ENCODE measurements at regions not wholly inside any gene's neighbourhood (a gene's known extent, or its start where the extent isn't known, plus 50 kb on each side); places are given as distances from the start of the nearest gene placed in this dataset.
A peak's percentile ranks its signal among the peaks of the same experiment; 100 is the strongest.
"Not testable (repeated sequence)": the region's sequence is repeated elsewhere in the genome, so short reads cannot be mapped to it uniquely, and the experiment has no call there.

DNA sequence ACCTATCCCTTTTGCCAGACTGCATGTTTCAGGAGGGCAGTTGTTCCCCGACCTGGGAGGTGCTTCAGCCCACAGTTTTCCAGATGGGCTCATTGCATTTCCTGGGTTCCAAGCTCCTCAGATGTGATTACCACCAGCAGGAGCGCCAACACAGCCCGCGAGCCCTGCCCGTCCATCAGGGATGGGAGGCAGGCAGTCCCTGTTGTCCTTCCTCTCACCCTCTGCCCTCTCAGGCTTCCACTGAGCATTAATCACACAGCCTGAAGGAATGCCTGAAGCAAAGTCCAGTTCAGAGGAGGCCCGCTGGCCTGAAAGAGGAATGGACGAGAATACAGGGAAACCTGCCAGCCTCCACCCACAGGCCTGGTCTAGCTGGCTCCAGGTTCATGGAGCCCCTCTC lies 256.3 kb upstream of the SDK2 start:
- DNase-seq, result no peak

DNA sequence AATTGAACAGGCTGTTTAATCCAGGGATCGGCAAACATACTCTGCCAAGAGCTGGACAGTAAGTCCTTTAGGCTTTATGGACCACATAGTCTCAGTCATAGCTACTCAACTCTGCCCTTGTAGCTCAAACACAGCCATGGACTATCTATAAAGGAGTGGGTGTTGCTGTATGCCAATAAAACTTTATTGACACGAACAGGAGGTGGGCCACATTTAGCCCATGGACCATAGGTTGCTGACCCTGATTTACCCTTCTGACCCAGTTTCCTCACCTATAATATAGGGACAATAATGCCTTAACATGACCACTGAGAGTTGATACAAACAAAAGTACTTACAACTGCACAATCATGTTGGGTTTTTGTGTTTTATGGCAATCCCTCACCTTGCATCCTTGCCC lies 257.0 kb upstream of the SDK2 start:
- DNase-seq, result no peak

DNA sequence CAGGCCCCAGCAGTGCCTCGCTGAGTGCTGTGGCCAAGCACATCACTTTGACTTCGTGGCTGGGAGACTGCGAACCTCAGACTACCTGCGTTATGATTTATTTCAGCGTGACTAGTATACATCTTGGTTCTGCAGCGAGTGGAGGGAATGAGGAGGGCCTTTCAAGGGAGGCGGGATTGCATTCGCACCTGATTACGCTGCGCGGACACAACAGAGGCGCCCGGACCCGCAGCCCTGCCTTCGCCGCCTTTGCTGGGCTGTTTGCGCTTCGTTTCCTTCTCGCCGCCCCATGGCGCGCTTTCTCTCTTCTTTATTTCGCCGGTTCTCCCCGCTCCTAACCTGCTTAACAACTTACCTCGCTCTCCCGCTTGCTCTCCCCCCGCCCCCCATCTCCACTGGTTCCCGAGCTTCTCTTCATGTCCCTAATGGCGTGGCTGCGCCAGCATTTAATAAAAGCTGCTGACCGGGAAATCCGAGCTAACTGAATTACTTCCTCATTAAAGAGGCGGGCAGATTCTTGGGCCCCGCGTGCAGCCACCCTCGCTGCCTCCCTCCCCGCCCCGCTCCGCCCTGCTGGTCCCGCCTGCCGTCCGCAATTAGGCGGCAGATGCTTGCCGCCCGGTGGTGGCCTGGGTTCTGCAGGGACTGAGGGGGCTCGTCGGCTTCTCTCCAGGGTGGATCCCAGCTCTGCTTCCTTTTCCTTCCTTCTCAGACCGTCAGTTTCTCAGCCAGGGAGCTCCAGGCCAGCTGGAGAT lies 257.6 kb upstream of the SDK2 start:
- peak; percentile 42 for DNase-seq

DNA sequence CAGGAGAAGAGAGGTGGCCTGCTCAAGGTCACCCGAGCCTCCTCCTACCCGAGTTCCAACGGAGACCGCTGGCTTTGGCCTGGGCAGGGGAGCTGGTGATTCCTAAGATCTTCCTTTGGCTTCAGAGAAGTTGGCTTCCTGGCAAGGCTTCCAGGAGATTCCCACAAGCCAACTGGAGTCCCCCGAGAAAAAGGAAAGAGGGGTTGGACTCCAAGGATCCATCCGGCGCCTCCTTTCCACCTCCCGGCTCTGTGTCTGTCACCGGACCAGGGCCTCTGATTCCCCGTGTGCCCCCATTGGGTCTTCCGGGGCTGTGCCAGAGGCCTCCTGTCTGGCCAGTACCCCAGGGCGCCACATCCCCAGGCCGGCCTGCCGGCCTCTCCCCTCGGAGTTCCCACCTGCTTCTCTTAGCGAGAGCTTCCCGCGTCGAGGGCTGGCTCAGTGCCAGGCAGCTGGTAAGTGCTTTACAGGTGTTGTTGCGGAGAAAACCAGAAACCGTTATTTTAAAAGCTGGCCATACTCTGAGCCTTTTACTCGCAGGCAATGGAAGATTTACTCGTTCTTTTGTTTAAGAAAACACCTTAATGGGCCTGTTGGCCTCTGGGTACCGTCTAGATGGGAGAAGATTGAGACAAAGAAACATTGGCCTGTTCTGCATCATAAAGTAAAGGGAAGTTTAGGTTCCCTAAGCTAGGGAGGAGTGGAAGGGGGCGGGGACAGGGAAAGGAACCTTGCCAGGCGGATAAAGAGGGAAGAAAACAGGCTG lies 258.4 kb upstream of the SDK2 start:
- no peak for DNase-seq

DNA sequence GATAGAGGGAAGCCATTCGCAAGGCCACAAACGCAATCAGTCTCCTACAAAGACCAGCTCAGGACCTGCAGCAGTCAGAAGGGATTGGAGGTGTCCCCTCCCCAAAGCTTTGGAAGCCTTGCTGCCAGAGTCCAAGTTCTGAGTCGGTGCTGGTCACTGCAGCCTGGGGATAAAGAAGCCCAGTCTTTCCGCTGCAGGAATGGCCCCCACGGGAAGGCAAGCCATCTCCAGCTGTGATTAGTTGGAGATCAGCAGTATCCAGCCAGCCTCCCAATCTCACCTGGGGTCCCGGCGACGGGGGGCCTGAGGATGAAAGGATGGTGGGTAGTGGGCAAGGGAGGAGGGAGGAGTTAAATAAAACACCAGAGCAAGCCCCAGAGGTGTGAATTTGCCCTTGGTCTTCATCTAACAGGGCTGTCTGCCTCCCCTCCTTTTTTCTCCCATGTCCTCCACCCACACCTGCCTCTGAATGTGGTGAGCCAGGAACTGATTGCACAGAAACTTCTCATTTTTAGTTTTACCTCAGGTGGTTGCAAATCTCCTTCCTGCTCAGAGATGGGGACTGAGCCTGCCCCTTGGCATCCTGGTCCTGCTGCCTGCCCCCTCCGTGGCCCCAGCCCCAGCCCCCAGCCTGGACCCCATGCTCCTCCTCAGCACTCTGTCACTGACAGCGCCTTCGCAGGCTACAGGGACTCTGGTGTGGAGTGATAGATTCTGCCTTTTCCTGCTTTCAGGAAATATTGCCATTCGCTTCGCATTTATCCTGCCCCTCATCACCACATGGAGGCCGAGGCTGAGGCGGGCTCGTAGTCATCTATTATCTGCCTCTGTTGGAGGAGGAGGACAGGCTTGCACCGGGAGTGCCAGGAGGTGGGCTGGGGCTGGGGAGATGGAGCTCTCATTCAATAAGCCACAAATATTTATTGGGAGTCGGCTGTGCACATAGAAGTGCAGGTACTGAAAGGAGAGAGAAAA lies 262.9 kb upstream of the SDK2 start:
- no peak for DNase-seq

DNA sequence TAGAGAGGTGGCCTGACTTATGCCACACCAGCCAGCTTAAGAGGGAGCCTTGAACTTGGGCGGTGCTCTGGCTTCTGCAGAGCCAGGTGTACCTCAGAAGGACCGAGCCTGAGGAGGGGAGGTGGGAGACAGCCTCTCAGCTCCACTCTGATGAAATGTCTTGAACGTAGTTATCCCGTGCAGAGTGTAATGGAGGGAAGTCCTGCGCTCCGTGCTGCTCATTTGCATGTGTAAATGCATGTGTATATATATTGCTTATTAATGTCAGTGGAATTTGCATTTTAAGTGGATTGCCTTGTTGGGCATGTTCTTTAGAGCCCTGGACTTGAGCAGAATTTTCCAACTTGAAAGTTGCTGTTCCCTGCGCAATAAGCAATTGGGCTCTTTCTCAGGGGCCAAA lies 264.9 kb upstream of the SDK2 start:
- DNase-seq, result no peak

DNA sequence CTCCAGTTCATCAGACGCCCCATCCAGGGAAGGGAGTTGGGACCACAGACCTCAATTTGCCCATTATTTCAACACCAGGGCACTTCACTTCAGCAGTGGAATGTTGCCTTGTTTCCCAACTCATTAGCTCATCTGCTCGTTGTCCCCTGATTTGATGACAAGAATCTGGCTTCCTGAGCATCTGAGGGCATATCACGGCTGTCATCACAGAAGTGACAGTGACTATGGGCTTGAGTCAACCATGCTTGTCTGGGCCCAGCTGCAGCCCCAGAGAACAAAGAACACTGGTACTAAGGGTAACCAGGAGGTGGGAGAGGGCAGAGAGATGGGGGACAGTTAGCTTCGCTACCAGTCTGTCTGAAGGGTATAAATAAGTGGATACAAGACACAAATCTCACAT lies 266.0 kb upstream of the SDK2 start:
- no peak for DNase-seq

DNA sequence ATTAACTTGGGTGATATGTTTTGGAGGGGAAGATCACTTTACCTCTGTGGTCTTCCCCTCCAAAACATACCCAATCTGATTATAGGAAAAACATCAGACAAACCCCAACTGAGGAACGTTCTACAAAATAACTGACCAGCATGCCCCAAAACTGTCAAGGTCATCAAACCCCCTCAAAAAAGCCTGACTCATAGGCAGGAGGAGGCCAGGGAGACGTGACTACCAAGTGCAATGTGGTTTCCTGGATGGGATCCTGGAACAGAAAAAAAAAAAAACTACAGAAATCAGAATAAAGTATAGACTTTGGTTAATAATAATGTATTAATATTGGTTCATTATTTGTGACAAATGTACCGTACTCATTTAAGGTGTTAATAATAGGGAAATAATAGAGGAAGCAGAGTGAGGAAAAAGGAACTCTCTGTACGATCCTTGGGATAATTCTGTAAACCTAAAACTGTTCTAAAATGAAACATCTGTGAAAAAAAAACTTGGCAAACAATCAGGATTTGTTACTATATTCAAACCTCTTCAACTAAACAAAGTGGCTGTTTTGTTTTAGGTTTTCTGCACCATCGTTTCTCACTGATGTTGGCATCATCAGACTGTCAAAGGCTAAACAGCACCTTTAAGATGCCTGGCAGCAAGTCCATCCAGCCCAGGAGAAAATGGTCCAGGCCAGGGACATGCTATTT lies 266.7 kb upstream of the SDK2 start:
- DNase-seq, result no peak

DNA sequence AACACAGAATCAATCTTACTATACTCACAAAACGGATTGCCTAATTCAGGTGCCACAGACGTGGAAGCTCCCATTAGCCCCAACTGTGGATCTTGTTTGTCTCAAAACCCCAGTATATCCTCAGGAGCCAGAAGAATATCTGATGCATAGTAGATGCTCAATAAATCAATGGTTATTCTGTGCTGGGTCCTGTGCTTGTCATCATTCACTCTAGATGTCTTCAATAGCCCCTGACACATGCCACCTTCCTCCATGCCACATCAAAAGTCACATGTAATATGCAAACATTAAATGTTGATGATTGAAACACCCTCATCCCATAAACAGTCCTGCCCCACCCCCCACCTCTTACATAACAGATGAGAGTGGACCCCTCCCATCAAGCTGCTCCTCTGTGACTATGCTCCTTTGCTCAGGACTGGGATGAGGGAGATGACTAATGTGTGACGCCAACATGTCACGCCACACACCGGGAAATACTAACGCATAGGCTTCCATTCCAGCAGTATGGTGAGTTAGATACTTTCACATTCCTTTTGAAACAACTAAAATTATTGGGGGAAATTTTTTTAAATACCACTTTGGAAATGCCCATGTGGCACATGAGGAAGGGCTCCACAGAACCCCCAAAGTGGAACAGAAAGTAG lies 267.6 kb upstream of the SDK2 start:
- DNase-seq, result no peak

DNA sequence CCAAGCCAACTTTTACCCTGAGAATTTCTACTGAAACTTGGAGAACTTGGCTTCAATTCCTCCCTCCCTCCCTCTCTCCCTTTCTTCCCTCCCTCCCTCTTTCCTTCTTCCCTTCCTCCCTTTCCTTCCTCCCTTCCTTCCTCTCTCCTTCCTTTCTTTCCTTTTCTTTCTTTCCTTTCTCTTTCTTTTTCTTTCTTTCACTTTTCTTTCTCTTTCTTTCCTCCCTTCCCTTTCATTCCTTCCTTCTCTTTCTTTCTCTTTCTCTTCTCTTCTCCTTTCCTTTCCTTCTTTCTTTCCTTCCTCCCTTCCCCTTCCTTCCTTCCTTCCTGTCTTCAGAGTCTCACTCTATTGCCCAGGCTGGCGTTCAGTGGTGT lies 268.1 kb upstream of the SDK2 start:
- DNase-seq, result no peak

DNA sequence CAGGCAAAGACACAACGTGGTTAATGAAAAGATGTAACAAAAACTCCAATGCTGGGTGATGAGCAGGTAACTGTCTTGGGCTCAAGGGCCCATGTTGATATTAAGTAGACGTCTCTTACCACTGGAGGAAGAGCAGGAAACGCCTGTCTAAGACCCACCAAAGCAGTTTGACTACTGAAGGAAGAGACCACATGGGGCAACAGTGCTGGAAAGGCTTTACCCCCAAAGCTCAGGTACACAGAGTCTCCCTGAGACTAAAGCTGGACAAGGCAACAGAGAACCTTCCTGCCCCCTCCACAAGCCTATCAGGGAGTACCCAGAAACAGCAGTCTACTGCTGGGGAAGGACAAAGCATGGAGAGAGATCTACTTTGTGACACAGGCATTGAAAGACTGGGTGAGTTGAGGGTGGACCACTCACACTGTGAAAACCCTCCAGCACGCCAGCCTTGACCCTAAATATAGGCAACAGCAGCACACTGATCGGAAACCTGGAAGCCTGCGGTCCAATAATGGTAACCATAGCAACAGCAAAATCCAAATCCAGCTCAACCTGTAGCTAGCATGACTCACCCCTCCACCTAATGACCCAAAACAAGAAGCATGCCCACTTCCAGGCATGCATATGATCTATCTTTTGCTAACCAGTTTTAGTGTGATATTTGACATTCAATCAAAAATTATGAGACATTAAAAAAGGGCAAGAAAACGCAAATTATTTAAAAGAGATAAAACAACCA lies 270.5 kb upstream of the SDK2 start:
- no peak for DNase-seq

DNA sequence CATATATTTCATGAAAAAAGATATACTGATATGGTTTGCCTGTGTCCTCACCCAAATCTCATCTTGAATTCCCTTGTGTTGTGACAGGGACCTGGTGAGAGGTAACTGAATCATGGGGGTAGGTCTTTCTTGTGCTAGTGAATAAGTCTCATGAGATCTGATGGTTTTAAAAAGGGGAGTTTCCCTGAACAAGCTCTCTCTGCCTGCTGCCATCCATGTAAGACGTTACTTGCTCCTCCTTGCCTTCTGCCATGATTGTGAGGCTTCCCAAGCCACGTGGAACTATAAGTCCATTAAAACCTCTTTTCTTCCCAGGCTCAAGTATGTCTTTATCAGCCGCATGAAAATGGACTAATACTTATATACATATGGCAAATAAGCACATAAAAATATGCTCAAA lies 274.8 kb upstream of the SDK2 start:
- DNase-seq, result not testable (repeated sequence)

DNA sequence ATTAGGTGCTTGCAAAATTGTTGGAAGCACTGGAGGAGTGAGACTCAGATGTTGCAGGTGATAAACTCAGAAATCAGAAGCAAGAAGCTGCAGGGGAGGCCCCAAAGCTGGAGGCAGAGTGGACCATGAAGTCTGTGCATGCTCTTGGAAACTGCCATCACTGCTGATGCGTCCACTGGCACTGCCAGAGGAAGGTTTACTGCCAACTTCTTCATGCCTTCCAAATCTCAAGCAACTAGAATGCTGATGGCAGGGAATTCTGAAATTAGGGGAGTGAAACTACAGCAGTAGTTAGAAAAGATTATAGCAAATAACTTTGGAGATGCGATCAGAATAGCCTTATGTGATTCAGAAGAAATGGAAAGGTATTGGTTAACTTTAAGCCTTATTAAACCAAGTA lies 277.1 kb upstream of the SDK2 start:
- DNase-seq, result no peak

DNA sequence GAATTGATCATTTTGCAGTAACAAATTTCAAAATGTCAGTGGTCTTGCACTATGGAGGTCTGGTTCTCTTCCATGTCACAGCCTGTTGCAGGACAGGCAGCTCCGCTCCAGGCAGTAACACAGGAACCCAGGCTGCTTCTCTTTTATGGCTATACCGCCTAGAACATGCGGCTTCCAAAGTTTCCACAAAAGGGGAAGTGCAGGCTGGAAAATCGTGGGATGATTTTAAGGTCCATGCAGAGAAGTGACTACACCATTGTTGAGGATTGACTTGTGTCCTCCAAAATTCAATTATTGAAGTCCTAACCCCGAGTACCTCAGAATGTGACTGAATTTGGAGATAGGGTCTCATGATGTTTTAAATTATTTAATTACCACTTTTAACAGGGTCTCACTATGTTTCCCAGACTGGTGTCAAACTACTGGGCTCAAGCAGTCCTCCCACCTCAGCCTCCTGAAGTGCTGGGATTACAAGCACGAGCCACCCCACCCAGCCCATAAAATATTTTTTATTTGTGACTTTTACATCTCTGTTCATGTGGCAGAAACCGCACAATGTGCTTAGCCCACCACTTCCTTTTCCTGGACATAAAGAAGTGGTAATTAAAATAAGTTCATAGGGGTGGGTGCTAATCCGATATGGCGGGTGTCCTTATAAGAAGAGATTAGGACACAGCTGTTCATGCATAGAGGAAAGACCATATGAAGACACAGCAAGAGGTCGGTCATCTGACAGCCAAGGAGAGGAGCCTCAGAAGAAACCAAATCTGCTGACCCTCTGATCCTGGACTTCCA lies 279.2 kb upstream of the RPL38 start:
- DNase-seq, result no peak

DNA sequence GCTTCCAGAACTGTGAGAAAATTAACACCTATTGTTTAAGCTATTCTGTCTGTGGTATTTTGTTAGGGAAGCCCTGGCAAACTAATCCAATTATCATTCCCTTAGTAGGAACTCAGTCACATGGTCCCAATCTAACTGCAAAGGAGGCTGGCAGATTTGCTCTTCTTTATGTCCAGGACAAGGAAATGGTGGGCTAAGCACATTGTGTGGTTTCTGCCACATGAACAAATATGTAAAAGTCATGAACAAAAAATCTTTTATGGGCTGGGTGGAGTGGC lies 278.6 kb upstream of the RPL38 start:
- no peak for DNase-seq

DNA sequence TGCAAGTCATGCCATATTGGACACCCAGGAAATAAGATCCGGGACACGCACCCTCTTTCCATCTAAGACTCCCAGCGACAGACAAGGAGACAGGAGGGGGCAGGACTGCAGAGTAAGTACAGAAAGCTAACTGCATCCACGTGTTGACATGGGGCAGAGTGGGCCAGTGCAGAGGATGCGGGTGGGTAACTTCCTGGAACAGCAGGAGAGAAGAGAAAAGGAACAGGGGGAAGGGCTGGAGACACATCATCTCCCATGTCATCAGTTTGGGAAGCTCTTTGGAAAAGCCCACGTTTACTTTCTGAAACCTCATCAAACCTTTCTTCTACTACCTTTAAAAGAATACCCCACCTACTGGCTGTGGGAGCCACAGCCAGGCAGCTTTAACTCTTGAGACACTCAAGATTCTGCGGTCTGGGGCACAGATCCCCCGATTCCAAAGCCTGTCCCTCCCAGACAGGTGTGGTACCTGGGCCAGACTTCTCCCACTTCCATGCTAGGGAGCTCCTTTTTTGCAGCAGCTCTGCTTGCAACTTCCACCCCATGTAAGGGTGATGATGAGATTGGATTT lies 273.5 kb upstream of the RPL38 start:
- DNase-seq, result no peak

DNA sequence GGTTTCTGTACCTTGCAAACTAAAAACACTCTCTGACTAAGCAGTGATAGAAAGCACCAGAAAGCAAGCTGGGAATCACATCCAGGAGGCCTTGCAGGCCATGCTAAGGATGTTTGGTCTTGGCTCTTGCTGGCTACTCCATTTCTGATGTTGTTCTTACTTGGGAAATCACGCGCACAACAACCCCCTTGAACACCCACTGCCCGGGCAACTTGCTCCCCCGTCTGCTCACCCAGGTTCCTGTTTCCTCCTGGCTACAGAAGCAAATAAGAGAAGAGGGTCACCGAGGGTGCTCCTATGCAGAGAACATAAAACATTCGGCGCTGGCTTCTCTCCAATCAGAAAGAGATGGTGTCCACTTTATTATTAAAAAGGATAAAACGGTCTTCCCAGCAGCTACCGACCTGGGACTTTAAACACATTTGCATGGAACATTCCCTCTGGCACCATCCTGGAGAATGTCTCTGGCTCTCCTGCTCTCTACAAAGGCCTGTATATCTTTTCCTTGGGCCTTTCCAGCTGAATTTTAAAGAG lies 271.2 kb upstream of the RPL38 start:
- DNase-seq, result no peak

DNA sequence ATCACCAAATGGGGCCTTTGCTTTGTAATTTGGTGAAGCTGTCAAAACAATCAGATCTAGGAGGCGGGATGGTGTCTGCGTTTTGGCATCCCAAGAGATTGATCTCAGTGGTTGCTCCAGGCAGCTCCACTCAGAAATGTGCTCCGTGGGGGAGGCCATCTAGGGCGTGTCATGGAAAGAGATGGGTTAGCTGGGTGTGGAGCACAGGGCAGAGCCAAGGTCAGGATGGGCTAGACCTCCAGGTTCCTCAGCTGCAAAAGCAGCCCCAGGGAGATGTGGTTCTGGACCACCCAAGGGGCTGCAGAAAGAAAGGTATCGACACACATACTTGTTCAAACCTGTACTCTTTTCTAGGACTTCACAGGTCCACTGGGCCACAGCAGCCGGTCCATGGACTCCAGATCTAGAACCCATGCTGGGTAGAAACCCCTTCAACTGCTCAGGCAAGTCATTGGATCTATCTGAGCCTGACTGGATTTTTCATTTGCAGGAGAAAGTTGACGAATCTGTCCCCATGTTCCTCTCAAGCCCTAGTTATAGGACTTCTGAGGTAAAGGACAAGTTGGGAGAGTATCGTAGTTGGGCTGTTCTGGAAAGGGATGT lies 270.2 kb upstream of the RPL38 start:
- DNase-seq, result no peak

DNA sequence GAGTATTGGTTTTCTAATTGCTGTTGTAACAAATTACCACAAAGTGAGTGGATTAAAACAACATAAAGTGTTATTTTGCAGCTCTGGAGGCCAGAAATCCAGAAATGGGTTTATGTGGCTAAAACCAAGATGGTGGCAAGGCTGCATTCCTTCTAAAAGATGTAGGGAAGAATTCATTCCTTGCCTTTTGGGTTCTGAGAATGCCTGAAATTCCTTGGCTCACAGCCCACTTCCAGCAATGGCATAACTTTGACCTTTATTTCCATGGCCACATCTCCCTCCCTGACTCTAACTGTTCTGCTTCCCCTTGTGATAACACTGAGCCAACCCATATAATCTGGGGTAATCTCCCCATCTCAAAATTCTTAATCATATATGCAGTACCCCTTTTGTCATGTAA lies 269.6 kb upstream of the RPL38 start:
- DNase-seq, result no peak

DNA sequence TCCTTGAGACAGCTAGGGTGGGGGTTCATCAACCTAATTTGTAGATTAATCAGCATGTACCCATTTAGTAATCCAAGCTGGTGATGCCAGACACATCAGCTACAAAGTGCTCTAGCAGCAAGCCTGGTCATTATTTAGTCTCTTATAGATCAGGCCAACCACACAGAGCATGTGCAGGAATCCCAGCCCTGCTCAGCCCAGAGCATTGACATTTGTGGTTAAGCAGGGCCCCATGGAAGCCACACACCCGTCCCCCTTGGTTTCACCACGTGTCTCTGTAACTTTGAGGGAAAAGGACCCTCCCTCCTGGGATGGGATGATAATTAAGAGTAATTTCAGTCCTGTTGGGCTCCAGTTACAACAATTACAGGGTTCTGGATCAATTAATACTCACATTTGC lies 268.8 kb upstream of the RPL38 start:
- DNase-seq, result no peak

Measured in stimulated activated CD8-positive, alpha-beta memory T cell treated with anti-CD3 and anti-CD28 coated beads, Interleukin-4, amount 100 ng/mL, for 48 hours (primary cell).